Activated T-helper 2 cell treated with anti-CD3 and anti-CD28 coated beads, Interferon-gamma antibody, Interleukin-2, Interleukin-4, amounts not matched to agents 10 μg/mL and 5 μg/mL and 100 μg/mL, durations not matched to agents 14 hours and 24 hours and 36 hours (primary cell): ENCODE measurements at regions not wholly inside any gene's neighbourhood (a gene's known extent, or its start where the extent isn't known, plus 50 kb on each side); places are given as distances from the start of the nearest gene placed in this dataset.

Experiments used
- DNase-seq: peaks from one replicate; pipeline ENCODE4 v3.0.0; 2021; ENCODE audit warnings: low spot score
- H3K27ac Mint-ChIP-seq: one replicate; pipeline ENCODE4 v1.8.0; 2021; ENCODE audit warnings: mixed read lengths
- H3K27me3 Mint-ChIP-seq: one replicate; pipeline ENCODE4 v1.8.0; 2021; ENCODE audit warnings: low read depth, mixed read lengths
- H3K36me3 Mint-ChIP-seq: one replicate; pipeline ENCODE4 v1.8.0; 2021; ENCODE audit warnings: low read depth, mixed read lengths
- H3K4me1 Mint-ChIP-seq: one replicate; pipeline ENCODE4 v1.8.0; 2021; ENCODE audit warnings: low read depth, mixed read lengths
- H3K4me3 Mint-ChIP-seq: one replicate; pipeline ENCODE4 v1.8.0; 2021; ENCODE audit warnings: low read depth, mild to moderate bottlenecking, moderate library complexity, mixed read lengths
- H3K9me3 Mint-ChIP-seq: one replicate; pipeline ENCODE4 v1.8.0; 2021; ENCODE audit warnings: mixed read lengths
- intact Hi-C: fragments of 100-400 bp; cut with micrococcal nuclease; formaldehyde crosslinking; loops from one replicate; pipeline ENCODE4 v1.15.1; 2023

GRCh38 chr6:113481910-113482309 is 375.2 kb upstream of the MARCKS start:
- intact Hi-C loops: no loop called here
- Mint-ChIP-seq H3K36me3 (no peaks in the 10 kb centered on the region), H3K4me1 (no peaks in the 10 kb centered on the region)

GRCh38 chr6:113482771-113483170 is 374.4 kb upstream of the MARCKS start:
- Mint-ChIP-seq H3K4me3 (no peak overlapping the region), H3K27me3 (no peaks in the 10 kb centered on the region), H3K4me1 (no peaks in the 10 kb centered on the region), H3K9me3 (no peaks in the 10 kb centered on the region), H3K36me3 (no peaks in the 10 kb centered on the region), H3K27ac (no peak overlapping the region)
- no peak for DNase-seq
- intact Hi-C loops: no loop called here

More at GRCh38 chr6:113481910-113482309, 375.2 kb upstream of the MARCKS start:
- H3K9me3 Mint-ChIP-seq: no peaks in the 10 kb centered on the region
- no peak overlapping the region for H3K27ac Mint-ChIP-seq
- H3K27me3 Mint-ChIP-seq: no peaks in the 10 kb centered on the region
- no peak for DNase-seq
- no peak overlapping the region for H3K4me3 Mint-ChIP-seq

GRCh38 chr6:113486199-113486598 is 370.9 kb upstream of the MARCKS start:
- Mint-ChIP-seq H3K9me3 (no peaks in the 10 kb centered on the region), H3K4me1 (no peaks in the 10 kb centered on the region), H3K27ac (no peak overlapping the region), H3K27me3 (no peaks in the 10 kb centered on the region), H3K4me3 (no peak overlapping the region), H3K36me3 (no peaks in the 10 kb centered on the region)
- no peak for DNase-seq
- intact Hi-C loops: no loop called here

GRCh38 chr6:113487489-113488058 is 369.6 kb upstream of the MARCKS start:
- H3K4me1 Mint-ChIP-seq: no peaks in the 10 kb centered on the region
- DNase-seq: no peak
- intact Hi-C loops: no loop called here
- H3K4me3 Mint-ChIP-seq: no peak overlapping the region
- H3K9me3 Mint-ChIP-seq: no peaks in the 10 kb centered on the region
- H3K27ac Mint-ChIP-seq: no peak overlapping the region
- no peaks in the 10 kb centered on the region for H3K36me3 Mint-ChIP-seq
- H3K27me3 Mint-ChIP-seq: no peaks in the 10 kb centered on the region

- no peaks in the 10 kb centered on the region for H3K36me3 Mint-ChIP-seq
- no peak overlapping the region for H3K27ac Mint-ChIP-seq
- intact Hi-C loops: no loop called here
- no peaks in the 10 kb centered on the region for H3K4me1 Mint-ChIP-seq
- no peak overlapping the region for H3K4me3 Mint-ChIP-seq
- no peaks in the 10 kb centered on the region for H3K9me3 Mint-ChIP-seq
- no peaks in the 10 kb centered on the region for H3K27me3 Mint-ChIP-seq
- DNase-seq: no peak
Measured at GRCh38 chr6:113488061-113488460, 369.1 kb upstream of the MARCKS start.

- no peak for DNase-seq
- H3K9me3 Mint-ChIP-seq: no peaks in the 10 kb centered on the region
- no peaks in the 10 kb centered on the region for H3K4me1 Mint-ChIP-seq
- intact Hi-C loops: no loop called here
- H3K27ac Mint-ChIP-seq: no peak overlapping the region
- no peaks in the 10 kb centered on the region for H3K36me3 Mint-ChIP-seq
- no peak overlapping the region for H3K4me3 Mint-ChIP-seq
- H3K27me3 Mint-ChIP-seq: no peaks in the 10 kb centered on the region
Measured at GRCh38 chr6:113488812-113489685, 368.1 kb upstream of the MARCKS start.

GRCh38 chr6:113489952-113490746 is 367.0 kb upstream of the MARCKS start:
- no peaks in the 10 kb centered on the region for H3K9me3 Mint-ChIP-seq
- no peak overlapping the region for H3K27ac Mint-ChIP-seq
- no peak overlapping the region for H3K4me3 Mint-ChIP-seq
- intact Hi-C loops: no loop called here
- H3K36me3 Mint-ChIP-seq: no peaks in the 10 kb centered on the region
- no peaks in the 10 kb centered on the region for H3K27me3 Mint-ChIP-seq
- H3K4me1 Mint-ChIP-seq: no peaks in the 10 kb centered on the region
- no peak for DNase-seq

GRCh38 chr6:113491376-113491775 is 365.8 kb upstream of the MARCKS start:
- no peak for DNase-seq
- Mint-ChIP-seq H3K9me3 (no peaks in the 10 kb centered on the region), H3K27me3 (no peaks in the 10 kb centered on the region), H3K4me1 (no peaks in the 10 kb centered on the region), H3K36me3 (no peaks in the 10 kb centered on the region), H3K27ac (no peak overlapping the region), H3K4me3 (no peak overlapping the region)
- intact Hi-C loops: no loop called here

GRCh38 chr6:113493991-113494390 is 363.2 kb upstream of the MARCKS start:
- no peaks in the 10 kb centered on the region for H3K9me3 Mint-ChIP-seq
- H3K4me3 Mint-ChIP-seq: no peak overlapping the region
- H3K36me3 Mint-ChIP-seq: no peaks in the 10 kb centered on the region
- no peak overlapping the region for H3K27ac Mint-ChIP-seq
- intact Hi-C loops: no loop called here
- no peaks in the 10 kb centered on the region for H3K27me3 Mint-ChIP-seq
- H3K4me1 Mint-ChIP-seq: no peaks in the 10 kb centered on the region
- DNase-seq: no peak

- no peaks in the 10 kb centered on the region for H3K9me3 Mint-ChIP-seq
- H3K4me1 Mint-ChIP-seq: no peaks in the 10 kb centered on the region
- DNase-seq: no peak
- intact Hi-C loops: no loop called here
- no peaks in the 10 kb centered on the region for H3K27me3 Mint-ChIP-seq
- H3K36me3 Mint-ChIP-seq: no peaks in the 10 kb centered on the region
- H3K27ac Mint-ChIP-seq: no peak overlapping the region
- no peak overlapping the region for H3K4me3 Mint-ChIP-seq
Measured at GRCh38 chr6:113495521-113495920, 361.6 kb upstream of the MARCKS start.

- no peak for DNase-seq
- Mint-ChIP-seq H3K27ac (no peak overlapping the region), H3K4me3 (no peak overlapping the region), H3K4me1 (no peaks in the 10 kb centered on the region), H3K9me3 (no peaks in the 10 kb centered on the region), H3K36me3 (no peaks in the 10 kb centered on the region), H3K27me3 (no peaks in the 10 kb centered on the region)
- intact Hi-C loops: no loop called here
Measured at GRCh38 chr6:113496166-113496565, 361.0 kb upstream of the MARCKS start.

- no peak for DNase-seq
- no peaks in the 10 kb centered on the region for H3K4me1 Mint-ChIP-seq
- H3K27ac Mint-ChIP-seq: no peak overlapping the region
- H3K4me3 Mint-ChIP-seq: no peak overlapping the region
- H3K9me3 Mint-ChIP-seq: no peaks in the 10 kb centered on the region
- no peaks in the 10 kb centered on the region for H3K27me3 Mint-ChIP-seq
- H3K36me3 Mint-ChIP-seq: no peaks in the 10 kb centered on the region
- intact Hi-C loops: no loop called here
Measured at GRCh38 chr6:113500221-113500620, 356.9 kb upstream of the MARCKS start.
